Choroid plexus epithelial cell (primary cell): ENCODE measurements at regions not wholly inside any gene's neighbourhood (a gene's known extent, or its start where the extent isn't known, plus 50 kb on each side); places are given as distances from the start of the nearest gene placed in this dataset.

Source experiments
- DNase-seq: peaks from one replicate; pipeline ENCODE4 v3.0.0-alpha.2; 2010; ENCODE audit warnings: low read depth
- H3K4me3 ChIP-seq: 2 replicates; pipeline ENCODE4 v1.5.1; 2011; ENCODE audit warnings: low read depth, mild to moderate bottlenecking, control low read depth, low read length, moderate library complexity
- CTCF ChIP-seq: conservative IDR thresholded peaks from 2 replicates; pipeline ENCODE4 v1.5.1; 2011; ENCODE audit warnings: low read depth, mild to moderate bottlenecking, control low read depth, inconsistent platforms, low read length, moderate library complexity

GRCh38 chr7:131721660-131722059 lies 165.2 kb upstream of the PODXL start:
- no peak for DNase-seq
- TF ChIP-seq CTCF, result no peak
- no peak overlapping the region for H3K4me3 ChIP-seq

- TF ChIP-seq CTCF, result no peak
- no peak overlapping the region for H3K4me3 ChIP-seq
- DNase-seq, result no peak
Observed at GRCh38 chr7:131720703-131721102, 164.3 kb upstream of the PODXL start.

- no peak for TF ChIP-seq CTCF
- DNase-seq, result no peak
- no peak overlapping the region for H3K4me3 ChIP-seq
Observed at GRCh38 chr7:131717181-131717580, 160.8 kb upstream of the PODXL start.

DNA sequence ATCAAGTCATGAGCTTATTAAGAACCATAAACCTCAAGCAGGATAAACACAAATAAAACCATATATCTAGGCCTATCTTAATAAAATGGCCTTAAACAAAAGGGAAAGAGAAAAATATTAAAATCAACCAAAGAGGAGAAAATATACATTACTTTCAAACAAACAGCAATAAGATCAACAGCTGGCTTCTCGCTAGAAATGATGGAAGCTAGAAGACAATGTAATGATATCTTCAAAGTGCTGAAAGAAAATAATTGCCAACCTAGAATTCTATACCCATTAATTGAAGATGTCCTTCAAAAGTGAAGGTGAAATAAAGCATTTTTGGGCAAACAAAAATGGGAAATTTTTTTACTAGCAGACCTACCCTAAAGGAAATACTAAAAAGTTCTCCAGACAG lies 142.9 kb upstream of the PODXL start:
- H3K4me3 ChIP-seq, result no peak overlapping the region
- no peak for TF ChIP-seq CTCF
- no peak for DNase-seq

- DNase-seq, result peak; percentile 43
- H3K4me3 ChIP-seq, result no peak overlapping the region
- TF ChIP-seq CTCF, result peak; percentile 88
Observed at GRCh38 chr7:131692131-131692960, 135.9 kb upstream of the PODXL start.

- no peak for TF ChIP-seq CTCF
- H3K4me3 ChIP-seq, result no peak overlapping the region
- no peak for DNase-seq
Observed at GRCh38 chr7:131691454-131692130, 135.2 kb upstream of the PODXL start.
